Stimulated activated CD8-positive, alpha-beta memory T cell treated with anti-CD3 and anti-CD28 coated beads, Interleukin-12 subunit alpha, Interleukin-12 subunit beta, amount 100 ng/mL, for 24 hours (primary cell): ENCODE measurements at regions not wholly inside any gene's neighbourhood (a gene's known extent, or its start where the extent isn't known, plus 50 kb on each side); places are given as distances from the start of the nearest gene placed in this dataset.

Source experiments
- DNase-seq: peaks from one replicate; pipeline ENCODE4 v3.0.0-alpha.2; 2020; ENCODE audit errors: extremely low read depth

DNA sequence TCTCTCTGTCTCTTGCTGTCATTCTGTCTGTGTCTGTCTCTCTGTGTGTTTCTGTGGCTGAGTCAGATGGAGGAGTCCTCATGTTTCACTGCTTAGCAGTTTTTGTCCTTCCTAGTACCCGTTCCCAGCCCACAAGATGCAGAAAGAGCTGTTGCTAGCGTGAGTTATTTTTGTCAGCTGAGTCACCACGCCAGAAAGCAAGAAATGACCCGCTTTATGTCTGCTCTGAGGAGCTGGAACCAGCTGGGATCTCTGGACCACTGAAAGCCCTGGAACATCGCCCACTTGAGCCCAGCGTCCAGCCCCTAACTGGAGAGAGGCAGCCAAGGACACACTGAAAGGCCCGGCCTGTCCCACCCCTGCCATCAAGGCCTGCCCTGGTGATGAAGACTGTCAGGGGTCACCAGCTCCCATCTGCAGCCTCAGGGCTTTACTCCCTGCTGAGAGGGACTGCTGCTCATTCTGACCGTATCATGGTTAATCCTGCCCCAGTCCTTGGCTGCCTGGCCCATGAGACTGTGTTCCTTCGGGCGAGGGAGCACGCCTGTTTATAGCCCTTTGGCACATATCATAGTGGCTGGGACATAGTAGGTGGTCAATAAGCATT lies 101.7 kb upstream of the TPM1 start:
- DNase-seq = no peak

DNA sequence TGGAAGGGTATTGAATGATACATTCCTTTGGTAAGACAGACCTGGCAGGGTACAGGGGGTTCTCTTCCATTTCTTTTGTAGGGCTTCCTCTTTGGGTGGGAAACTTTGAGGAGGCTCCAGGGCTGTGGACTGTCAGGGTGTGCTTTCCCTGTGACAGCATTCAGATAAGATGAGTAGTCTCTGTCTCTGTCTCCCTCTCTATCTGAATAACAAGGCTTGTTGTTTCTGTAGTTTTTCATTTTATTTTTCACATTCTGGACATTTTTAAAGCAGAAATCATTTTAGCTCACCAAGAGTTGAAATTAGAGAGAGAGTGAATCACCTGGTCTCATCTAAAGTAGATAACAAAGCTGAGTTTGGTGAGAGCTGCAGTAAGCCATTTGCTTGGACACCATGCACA lies 100.8 kb upstream of the TPM1 start:
- no peak for DNase-seq

DNA sequence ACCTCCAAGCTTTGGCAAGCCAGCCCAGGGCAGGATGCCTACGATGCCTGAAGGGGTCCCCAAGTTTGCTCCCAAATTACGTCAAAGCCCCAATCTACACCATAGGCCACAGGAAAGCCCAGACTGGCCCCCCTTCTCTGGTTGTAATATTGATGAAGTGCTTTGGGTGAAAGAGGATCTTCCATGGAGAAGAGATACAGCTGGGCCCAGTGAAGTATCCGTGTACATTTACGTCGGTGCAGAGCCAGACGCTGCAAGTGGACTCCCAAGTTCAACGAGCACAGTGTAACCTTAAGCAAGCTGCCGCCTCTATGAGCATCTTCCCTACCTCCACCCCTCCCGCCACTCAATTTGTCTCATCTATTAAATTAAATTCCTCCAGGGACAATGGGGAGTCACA lies 100.1 kb upstream of the TPM1 start:
- no peak for DNase-seq

DNA sequence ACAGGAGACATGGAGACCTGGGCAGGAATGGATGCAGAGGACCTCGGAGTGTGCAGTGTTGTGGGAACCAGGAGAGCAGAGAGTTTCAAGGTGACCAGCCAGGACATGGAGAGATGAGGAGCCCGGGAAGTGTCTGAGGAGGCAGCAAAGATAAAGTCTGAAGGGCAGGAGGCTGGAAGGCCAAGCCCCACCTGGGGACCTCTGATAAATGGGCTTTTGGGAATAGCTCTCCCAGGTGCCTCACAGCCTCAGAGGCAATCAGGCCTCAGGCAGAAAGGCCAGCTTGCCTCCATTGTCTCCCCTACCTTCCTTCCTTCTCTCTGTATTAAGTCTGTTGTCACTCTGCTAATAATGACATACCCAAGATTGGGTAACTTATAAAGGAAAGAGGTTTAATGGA lies 97.5 kb upstream of the TPM1 start:
- DNase-seq = no peak

DNA sequence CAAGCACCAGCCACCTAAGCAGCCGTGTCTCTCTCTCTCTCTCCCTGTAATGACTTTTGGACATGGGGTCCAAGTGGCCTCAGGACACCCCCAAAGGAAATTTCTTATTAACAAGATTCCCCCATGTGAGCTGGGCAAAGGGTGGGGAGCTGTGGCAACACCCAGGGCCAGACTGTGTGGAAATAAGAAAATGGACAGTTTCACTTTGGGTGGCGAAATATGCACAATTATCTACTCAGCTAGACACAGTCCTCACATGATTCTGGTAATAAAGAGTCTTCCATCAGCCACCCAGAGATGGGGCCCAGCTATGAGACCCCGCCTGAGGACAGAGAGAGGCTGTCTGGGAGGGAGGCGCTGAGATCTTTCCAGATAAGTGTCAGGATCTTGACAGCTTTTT lies 96.8 kb upstream of the TPM1 start:
- DNase-seq = no peak

DNA sequence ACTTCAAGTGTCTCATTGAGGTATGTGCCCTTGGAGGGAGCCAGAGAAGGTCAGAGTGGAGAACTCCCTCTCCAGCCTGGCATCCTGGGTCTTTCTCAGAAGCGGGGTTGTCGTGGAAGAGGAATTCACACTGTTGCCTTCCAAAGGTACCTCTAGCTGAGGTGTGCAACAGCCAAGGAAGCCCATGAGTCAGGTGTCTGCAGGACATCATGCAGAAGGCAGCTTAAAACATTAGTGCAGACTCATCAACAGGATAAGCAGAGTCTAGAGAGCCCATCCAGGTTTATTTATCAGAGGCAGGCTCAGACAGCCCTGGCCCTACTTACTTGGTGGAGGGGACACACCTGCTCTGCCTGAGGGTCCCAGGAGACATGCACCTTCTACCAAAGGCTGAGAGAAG lies 95.6 kb upstream of the TPM1 start:
- DNase-seq = no peak

DNA sequence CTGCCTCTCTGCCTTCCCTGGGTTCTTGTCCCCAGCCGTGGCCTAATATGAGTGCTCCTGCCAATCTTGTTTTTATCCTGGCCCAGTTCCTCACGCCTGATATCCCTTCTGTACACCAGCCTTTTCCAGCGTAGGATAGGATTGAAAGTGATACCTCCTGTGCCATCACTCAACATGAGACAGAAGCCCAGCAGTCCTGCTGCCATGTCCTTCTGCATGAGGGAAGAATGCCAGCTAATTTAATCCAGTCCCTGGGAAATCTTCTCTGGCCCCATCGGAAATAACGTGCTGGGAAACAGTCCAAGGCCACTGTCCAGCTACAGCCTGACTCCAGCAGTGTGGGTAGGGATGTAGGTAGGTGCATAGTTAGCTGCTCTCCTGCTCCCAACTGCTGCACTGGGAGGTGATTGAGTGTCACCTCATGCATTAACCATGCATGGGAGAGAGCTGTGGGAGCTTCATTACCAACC lies 92.0 kb upstream of the TPM1 start:
- no peak for DNase-seq

DNA sequence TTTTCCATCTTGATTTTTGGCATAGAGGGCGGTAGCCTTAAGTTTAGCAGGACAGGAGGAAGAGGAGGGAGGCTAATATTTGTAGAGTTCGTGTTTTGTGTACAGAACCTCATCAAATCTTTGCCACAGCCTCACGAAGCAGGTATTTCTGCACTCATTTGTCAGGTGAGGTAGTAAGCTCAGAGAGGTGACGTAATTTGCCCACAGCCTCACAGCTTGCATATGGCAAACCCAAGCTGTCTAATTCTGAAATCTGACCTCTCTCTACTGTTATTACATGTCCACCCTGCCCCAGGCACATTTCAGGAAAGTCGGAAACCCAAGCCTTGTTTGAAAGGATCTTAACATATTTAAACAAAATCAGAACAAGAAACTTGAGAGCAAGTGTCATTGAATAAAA lies 91.1 kb upstream of the TPM1 start:
- no peak for DNase-seq

DNA sequence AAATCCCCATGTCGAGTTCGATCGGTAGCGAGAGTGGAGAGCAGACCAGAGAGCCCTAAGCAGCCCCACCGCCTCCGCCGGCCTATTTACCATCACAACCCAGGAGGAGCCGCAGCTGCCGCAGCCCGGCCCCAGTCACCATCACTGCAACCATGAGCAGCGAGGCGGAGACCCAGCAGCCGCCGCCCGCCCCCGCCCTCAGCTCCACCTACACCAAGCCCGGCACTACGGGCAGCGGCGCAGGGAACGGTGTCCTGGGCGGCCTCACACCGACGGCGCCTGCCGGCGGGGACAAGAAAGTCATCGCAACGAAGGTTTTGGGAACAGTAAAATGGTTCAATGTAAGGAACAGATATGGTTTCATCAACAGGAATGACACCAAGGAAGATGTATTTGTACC lies 89.5 kb upstream of the TPM1 start:
- no peak for DNase-seq

DNA sequence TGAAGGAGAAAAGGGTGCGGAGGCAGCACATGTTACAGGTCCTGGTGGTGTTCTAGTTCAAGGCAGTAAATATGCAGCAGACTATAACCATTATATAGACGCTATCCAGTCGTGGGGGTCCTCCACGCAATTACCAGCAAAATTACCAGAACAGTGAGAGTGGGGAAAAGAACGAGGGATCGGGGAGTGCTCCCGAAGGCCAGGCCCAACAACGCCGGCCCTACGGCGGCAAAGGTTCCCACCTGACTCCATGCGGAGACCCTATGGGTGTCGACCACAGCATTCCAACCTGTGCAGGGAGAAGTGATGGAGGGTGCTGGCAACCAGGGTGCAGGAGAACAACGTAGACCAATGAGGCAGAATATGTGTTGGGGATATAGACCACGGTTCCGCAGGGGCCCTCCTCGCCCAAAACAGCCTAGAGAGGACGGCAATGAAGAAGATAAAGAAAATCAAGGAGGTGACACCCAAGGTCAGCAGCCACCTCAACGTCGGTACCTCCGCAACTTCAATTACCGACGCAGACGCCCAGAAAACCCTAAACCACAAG lies 89.0 kb upstream of the TPM1 start:
- no peak for DNase-seq

DNA sequence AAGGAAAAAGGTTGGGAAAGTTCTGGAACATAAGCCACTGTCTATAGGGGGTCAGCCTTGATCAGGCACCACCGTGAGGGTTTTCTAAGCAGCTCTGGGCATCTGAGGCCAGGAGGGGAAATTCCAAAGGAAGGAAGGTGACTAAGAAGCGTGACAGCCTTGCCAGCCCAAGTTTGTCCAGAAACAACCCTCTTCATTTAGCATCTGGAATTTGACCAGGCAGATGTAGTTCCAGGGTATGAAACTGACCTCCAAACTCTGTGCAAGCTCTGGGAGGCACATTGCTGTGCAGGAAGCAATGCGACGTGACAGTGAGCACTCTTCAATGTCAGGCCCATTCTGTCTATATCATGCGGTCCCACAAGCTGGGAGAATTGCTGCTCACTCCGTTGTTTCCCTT lies 85.4 kb upstream of the TPM1 start:
- no peak for DNase-seq

DNA sequence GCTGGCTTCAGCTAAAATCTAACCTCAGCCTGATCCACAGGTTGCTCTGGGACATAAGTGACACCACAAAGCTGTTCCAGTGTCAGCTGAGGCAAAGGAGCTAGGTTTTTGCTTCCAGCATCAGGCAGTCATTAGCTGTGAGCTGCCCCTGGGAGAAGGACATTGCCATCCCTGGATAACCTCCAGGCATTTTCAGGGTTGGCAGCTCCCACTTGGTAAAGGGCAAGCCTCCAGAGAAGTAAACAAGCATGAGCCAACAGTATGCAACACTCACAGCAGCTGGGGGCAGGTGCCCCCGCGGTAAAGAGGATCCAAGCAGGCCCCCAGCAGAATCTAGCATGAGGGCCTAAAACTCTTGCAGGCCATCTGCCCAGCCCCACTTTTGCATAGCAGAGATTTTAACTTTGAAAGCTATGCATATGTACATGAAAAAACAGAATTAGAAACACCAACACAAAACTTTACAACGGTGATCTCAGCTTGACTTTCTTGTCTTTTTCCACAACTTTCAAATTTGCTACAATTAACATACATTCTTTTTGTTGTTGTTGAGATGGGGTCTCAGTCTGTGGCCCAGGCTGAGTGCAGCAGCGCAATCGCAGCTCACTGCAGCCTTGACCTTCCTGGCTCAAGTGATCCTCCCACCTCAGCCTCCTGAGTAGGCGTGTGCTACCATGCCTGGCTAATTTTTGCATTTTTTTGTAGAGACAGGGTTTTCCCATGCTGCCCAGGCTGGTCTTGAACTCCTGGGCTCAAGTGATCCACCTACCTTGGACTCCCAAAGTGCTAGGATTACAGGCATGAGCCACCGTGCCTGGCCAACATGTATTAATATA lies 83.8 kb upstream of the TPM1 start:
- DNase-seq = no peak

DNA sequence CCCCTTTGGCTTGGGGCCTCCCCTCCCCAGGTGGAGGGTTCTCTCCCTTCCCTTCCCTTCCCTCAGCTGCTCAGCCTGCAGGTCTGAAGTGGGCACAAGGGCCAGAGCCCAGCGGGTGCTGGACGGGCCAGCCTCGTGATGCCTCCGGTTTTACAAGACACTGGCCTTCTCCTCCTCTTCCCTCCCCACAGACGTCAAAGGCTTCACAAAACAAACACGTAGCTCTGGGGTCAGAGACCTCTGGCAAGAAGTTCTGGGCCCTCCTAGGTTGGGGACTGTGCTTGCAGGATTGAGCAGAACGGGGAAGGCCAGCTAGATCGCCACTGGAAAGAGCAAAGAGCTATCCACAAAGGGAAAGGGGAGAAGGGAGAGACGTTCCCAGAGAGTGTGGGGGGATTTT lies 81.4 kb upstream of the TPM1 start:
- no peak for DNase-seq

DNA sequence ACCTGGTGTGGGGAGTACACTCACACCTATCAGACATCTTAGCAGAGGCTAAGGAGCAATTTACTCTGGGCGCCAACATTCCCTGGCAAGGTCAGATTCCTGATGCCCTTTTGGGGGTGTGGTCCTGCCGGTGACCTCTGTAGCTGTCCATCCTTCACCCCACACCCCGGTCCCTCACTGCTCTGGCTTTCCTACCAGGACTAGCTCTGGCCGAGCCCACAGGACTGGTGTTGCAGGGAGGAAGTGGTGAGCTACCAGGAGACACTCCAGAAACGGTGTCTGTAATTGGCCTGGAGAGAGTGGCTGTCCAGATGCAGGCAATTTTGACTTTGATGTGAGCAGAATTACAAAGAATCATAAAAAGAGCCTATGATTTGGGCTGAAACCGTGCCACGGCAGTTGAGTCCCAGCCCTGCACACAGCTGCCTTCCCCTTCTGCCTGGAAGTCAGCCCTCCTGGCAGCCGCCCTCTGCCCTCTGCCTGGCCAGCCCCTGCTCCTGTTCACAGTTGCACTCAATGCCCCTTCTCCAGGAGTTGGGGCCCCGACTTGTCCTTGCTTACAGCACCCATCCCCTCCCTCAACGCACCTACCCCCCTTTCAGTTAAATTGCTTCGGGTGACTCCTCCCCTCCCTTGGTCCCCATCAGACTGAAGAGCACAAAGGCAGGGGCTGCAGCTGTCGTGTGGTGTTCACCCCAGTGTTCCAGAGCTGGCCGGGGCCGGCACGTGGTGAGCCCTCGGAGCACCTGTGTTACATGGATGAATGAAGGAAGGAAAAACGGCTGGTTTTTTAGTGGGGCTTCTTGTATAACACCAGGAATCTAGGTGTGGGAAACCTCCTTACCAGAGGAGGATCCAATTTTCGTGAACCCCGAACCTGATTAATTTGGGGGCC lies 80.2 kb upstream of the TPM1 start:
- DNase-seq = no peak

DNA sequence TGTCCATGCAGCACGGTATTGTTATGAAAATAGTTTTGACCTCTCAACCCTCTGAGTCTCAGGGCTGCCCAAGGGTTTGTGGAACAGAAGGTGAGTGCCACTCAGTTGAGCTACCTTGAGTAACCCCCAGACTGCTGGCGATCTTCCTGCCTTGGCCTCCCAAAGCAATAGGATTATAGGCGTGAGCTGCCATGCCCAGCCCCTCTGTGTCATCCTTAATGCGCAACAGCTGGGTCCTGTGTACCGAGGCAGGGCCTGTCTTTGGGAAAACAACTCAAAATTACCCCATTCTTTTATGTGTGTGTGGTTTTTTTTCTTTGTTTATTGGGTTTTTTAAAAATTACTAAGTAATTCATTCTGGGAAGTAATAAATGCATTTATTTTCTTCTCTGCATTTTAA lies 78.3 kb upstream of the TPM1 start:
- no peak for DNase-seq

DNA sequence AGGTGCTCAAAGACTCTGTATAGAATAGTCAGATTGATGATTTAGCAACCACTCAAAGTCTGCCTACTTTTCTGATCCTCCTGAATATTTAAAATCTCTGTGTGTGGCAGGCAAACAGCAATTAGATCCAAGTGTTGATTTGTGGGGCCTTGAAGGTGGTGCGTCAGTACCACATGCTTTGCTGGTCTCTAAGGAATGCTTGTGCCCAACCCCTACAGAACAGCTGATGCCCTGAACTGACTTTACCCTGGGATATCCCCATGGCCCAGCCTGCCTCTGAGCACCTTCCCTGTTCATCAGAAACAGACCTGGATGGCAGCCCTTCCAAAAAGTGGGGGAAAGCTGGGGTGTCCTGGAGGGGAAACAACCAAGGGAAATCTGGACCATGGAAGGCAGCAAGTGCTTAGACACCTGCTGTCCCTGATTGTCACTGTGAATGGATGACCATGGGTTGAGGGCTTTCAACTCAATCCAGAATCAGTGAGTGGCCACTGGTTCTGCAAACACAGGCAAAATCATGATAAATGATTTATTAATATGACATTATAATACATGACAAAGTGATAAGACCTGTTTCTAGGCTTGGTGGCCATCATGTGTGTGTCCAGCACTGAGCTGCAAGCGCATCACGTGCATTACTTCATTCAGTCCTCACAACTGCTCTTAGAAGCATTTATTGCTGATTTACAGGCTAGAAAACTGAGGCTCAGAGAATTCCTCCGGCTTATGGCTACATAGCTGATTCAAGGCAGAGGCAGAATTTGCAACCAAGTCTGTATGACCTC lies 76.1 kb upstream of the TPM1 start:
- no peak for DNase-seq

DNA sequence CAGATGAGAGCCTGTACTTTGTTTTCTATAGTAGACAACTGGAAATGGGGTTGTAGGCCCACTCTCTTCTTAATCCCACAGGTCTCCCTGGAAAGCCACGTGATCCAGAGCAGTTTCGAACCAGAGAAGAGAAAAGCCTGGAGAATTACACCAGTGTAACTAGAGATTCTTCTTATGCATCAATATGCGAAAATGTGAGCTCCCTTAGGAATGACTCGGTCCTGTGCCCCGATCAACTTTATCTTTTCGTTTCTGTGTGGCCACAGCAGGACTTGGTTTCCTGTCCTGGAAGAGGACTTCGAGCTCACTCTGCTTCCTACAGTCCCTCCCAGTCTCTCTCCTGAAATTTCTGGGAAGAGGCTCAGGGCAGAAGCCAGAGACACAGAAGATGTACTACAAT lies 73.8 kb upstream of the TPM1 start:
- DNase-seq = no peak

DNA sequence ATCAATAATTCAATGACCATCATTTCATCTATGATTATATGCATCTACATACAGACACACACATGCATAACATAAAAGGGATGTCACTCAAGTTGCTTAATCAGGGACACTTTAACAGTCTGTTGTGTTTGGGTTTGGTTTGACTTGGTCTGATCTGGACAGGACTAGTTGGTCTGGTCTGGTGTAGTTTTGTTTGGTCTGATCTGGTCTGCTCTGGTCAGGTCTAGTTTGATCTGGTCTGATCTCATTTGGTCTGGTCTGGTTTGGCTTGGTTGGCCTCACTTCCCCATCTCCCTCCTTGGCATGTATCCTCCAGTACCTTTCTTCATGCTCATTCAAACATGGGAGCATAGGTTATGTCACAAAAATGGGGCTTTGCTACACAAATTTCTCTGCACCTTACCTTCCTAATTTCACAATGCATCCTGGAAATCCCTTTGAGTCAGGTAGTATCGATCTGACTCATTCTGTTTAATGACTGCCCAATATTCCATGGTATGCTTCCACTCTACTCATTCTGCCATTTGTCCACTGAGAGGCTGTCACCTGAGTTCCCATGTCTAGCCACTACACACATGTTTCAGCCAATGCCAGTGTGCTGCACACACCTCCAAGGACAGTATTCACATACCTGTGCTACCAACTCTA lies 73.0 kb upstream of the TPM1 start:
- DNase-seq = no peak

DNA sequence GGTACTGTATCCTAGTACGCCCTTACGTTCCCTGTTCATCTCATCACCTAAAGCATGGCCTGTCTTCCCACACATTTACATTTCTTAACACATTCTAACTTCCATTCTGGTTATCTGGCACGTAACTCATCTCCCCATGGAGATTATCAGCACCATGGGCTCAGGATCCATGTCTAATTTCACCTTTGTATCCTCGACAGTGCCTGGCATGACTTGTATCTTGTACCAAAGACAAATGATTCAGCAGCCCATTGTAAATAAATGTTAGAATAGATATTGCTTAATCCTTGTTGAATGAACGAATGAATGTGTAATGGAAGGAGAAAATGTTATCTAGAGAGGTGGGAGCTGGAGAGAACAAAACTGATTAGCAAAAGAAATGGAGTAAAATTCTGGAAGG lies 69.7 kb upstream of the TPM1 start:
- no peak for DNase-seq

DNA sequence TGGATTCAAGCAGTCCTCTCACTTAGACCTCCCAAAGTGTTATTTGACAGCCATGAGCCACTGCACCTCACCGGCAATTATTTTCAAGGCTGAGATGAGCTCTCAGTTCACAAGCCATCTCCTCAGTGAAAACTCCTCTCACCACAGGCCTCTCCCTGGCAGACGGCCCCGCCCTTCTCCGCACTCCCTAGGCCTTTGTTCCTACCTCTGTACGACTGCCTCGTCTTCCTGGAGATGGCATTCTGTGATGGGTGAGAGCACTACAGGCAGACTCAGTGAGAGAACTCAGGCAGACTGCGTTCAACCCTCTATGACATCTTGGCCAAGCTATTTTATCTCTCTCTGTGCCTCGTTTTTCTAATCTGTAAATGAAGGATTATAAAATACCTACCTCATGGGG lies 67.0 kb upstream of the TPM1 start:
- DNase-seq = no peak

DNA sequence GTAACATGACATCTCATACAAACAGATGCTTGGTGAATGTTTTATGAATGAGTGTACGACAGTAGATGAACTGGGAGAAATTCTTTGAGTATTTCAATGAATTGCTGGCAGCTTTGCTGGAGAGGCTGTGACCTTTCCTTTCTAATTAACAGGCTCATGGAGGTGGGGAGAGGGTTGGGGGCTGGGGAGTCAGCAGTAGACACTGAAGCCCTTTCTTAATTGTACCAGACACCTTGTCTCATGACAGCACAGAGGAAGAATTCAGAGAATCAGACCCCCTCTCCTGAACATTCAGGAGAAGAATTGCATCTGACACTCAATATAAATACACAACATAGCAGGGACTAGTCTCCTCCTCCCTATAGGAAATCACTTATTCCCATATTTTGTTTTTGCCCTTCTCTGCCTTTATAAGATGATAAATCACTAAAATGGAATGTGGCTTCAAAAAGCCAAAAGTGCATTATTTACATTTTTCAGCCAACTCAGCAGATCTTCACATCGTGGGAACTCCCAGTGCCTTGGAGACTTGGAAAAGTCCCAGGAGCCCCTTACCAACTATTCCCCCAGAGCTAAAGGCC lies 66.2 kb upstream of the TPM1 start:
- no peak for DNase-seq
